Mucosa of descending colon (tissue), 3 donors: ENCODE measurements at regions not wholly inside any gene's neighbourhood (a gene's known extent, or its start where the extent isn't known, plus 50 kb on each side); places are given as distances from the start of the nearest gene placed in this dataset.
A peak's percentile ranks its signal among the peaks of the same experiment; 100 is the strongest.

Source experiments
- ATAC-seq: fragments of 200-7000 bp; cut with Tn5 transposase; one replicate; pipeline ENCODE4 v1.9.1; 2020; ENCODE audit warnings: mild to moderate bottlenecking, moderate library complexity
- DNase-seq, 3 donors: peaks; one replicate each; pipeline ENCODE4 v3.0.0-alpha.2; 2020
- H3K36me3 ChIP-seq: fragments of 200-600 bp; one replicate; pipeline ENCODE4 v1.8.0; 2021; ENCODE audit warnings: low read depth, mild to moderate bottlenecking
- H3K4me1 ChIP-seq: fragments of 200-600 bp; one replicate; pipeline ENCODE4 v1.8.0; 2021; ENCODE audit warnings: low read depth, mild to moderate bottlenecking
- H3K4me3 ChIP-seq: fragments of 200-600 bp; one replicate; pipeline ENCODE4 v1.8.0; 2021; ENCODE audit warnings: mild to moderate bottlenecking
- H3K9me3 ChIP-seq: fragments of 200-600 bp; one replicate; pipeline ENCODE4 v1.8.0; 2021; ENCODE audit warnings: mild to moderate bottlenecking
- CTCF ChIP-seq: fragments of 200-600 bp; IDR thresholded peaks from one replicate; pipeline ENCODE4 v1.8.0; 2022; ENCODE audit warnings: antibody characterized with exemption, mild to moderate bottlenecking
- intact Hi-C, 2 donors: fragments of 100-400 bp; cut with DNase I in 1 of 2; cut with micrococcal nuclease in 1 of 2; formaldehyde crosslinking; loops; one replicate each; pipeline versions ENCODE4 v1.11.0 to v1.11.1; 2022; cut with DNase I, micrococcal nuclease
- donor health status: DM: no; HTN: no; CAD: no; lungs with moderate emphysema.
- donor health status: DM: no; HTN: no; CAD: no.
- donor health status: DM: no; HTN: yes; CAD: no.

- intact Hi-C loops: loop anchor here in 1 of 2 donors (10.0 kb wide), 1 partner anchor 1335 kb away; no protein-coding TSS in a partner anchor
Observed at GRCh38 chr14:55749946-55750345, 169.9 kb downstream of the KTN1 start.

GRCh38 chr14:55752580-55753390 is 172.8 kb downstream of the KTN1 start:
- Histone ChIP-seq H3K4me1 (no peaks in the 10 kb centered on the region), H3K4me3 (no peak overlapping the region), H3K36me3 (no peaks in the 10 kb centered on the region), H3K9me3 (no peaks in the 10 kb centered on the region)
- ATAC-seq (peak; percentile 64), DNase-seq (peak in 1 of 3 donors; percentile 32)
- intact Hi-C loops: no loop called here
- no peak for TF ChIP-seq CTCF

More at GRCh38 chr14:55749946-55750345, 169.9 kb downstream of the KTN1 start:
- ATAC-seq: no peak
- H3K36me3 ChIP-seq: no peaks in the 10 kb centered on the region
- no peaks in the 10 kb centered on the region for H3K9me3 ChIP-seq
- TF ChIP-seq CTCF: no peak
- H3K4me3 ChIP-seq: no peak overlapping the region
- peaks cover 3% of the 10 kb centered on the region for H3K4me1 ChIP-seq
- no peak for DNase-seq

- H3K9me3 ChIP-seq: no peaks in the 10 kb centered on the region
- ATAC-seq (no peak), DNase-seq (no peak)
- intact Hi-C loops: no loop called here
- no peak for TF ChIP-seq CTCF
- H3K36me3 ChIP-seq: no peaks in the 10 kb centered on the region
- no peak overlapping the region for H3K4me3 ChIP-seq
- H3K4me1 ChIP-seq: no peaks in the 10 kb centered on the region
Observed at GRCh38 chr14:55754471-55754870, 174.5 kb downstream of the KTN1 start.

- intact Hi-C loops: no loop called here
- TF ChIP-seq CTCF: no peak
- ATAC-seq: no peak
Observed at GRCh38 chr14:55754871-55755270, 174.9 kb downstream of the KTN1 start.

GRCh38 chr14:55756078-55756477 is 176.1 kb downstream of the KTN1 start:
- no peak overlapping the region for H3K4me3 ChIP-seq
- no peaks in the 10 kb centered on the region for H3K36me3 ChIP-seq
- no peak for ATAC-seq
- no peak for TF ChIP-seq CTCF
- no peaks in the 10 kb centered on the region for H3K9me3 ChIP-seq
- DNase-seq: no peak
- no peaks in the 10 kb centered on the region for H3K4me1 ChIP-seq
- intact Hi-C loops: no loop called here

More at GRCh38 chr14:55754871-55755270, 174.9 kb downstream of the KTN1 start:
- no peaks in the 10 kb centered on the region for H3K9me3 ChIP-seq
- H3K4me3 ChIP-seq: no peak overlapping the region
- no peak for DNase-seq
- H3K36me3 ChIP-seq: no peaks in the 10 kb centered on the region
- no peaks in the 10 kb centered on the region for H3K4me1 ChIP-seq
